ENCODE measurements at regions not wholly inside any gene's neighbourhood (a gene's known extent, or its start where the extent isn't known, plus 50 kb on each side); places are given as distances from the start of the nearest gene placed in this dataset.
"Not testable (repeated sequence)": the region's sequence is repeated elsewhere in the genome, so short reads cannot be mapped to it uniquely, and the experiment has no call there.

- DNase-seq (ENCODE audit: low read depth in 2 of 3, low spot score in 1 of 3): no peak
These were observed 208.1 kb upstream of the CDKN2B start for GRCh38 chr9:22217254-22217653.

DNA sequence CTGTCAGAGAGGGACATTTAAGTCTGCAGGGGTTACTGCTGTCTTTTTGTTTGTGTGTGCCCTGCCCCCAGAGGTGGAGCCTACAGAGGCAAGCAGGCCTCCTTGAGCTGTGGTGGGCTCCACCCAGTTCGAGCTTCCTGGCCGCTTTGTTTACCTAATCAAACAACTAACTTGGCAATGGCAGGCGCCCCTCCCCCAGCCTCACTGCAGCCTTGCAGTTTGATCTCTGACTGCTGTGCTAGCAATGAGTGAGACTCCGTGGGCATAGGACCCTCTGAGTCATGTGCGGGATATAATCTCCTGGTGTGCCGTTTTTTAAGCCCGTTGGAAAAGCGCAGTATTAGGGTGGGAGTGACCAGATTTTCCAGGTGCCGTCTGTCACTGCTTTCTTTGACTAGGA is 216.8 kb upstream of the CDKN2B start:
- DNase-seq (ENCODE audit: low read depth in 2 of 3, low spot score in 1 of 3): not testable (repeated sequence)

DNA sequence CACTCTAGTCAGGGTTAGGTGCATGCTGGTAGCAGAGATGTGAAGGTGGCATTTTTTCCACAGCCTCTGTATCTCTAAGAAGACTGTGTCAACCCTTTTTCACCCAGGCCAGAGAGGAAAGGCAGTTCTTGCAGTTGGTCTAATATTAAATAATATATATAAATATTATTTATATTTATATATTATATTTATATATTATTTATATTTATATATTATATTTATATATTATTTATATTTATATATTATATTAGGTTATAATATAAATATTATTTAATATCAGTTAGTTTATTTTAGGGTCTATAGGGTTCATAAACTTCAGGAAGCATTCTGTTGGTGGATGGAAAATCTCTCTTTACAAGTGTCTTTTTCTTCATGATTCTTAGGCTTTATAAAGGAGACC is 218.6 kb upstream of the DMRTA1 start:
- no peak for DNase-seq (ENCODE audit: low read depth in 2 of 3, low spot score in 1 of 3)

GRCh38 chr9:22228542-22228941 is 218.1 kb upstream of the DMRTA1 start:
- no peak for DNase-seq (ENCODE audit: low read depth in 2 of 3, low spot score in 1 of 3)

DNA sequence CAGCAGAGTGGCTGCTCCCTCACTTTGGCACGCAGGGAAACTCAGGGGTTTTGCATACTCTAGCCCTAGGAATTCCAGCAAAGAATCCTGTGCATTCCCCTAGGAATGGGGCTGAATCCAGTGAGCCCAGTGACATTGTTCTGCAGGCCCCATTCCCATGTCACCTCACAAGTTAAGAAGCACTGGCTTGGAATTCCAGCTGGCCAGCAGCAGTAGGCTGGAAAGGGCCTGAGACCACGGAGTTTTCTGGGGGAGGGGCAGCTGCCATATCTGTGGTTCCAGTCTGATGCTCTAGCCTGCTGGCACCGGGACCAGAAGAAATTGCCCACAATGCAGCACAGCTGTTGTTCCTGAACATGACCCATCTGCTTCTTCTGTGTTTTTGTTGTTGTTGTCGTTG is 217.6 kb upstream of the DMRTA1 start:
- no peak for DNase-seq (ENCODE audit: low read depth in 2 of 3, low spot score in 1 of 3)

GRCh38 chr9:22231309-22231708 is 215.3 kb upstream of the DMRTA1 start:
- not testable (repeated sequence) for DNase-seq (ENCODE audit: low read depth in 2 of 3, low spot score in 1 of 3)

GRCh38 chr9:22232971-22233370 is 213.7 kb upstream of the DMRTA1 start:
- DNase-seq (ENCODE audit: low read depth in 2 of 3, low spot score in 1 of 3): no peak

DNA sequence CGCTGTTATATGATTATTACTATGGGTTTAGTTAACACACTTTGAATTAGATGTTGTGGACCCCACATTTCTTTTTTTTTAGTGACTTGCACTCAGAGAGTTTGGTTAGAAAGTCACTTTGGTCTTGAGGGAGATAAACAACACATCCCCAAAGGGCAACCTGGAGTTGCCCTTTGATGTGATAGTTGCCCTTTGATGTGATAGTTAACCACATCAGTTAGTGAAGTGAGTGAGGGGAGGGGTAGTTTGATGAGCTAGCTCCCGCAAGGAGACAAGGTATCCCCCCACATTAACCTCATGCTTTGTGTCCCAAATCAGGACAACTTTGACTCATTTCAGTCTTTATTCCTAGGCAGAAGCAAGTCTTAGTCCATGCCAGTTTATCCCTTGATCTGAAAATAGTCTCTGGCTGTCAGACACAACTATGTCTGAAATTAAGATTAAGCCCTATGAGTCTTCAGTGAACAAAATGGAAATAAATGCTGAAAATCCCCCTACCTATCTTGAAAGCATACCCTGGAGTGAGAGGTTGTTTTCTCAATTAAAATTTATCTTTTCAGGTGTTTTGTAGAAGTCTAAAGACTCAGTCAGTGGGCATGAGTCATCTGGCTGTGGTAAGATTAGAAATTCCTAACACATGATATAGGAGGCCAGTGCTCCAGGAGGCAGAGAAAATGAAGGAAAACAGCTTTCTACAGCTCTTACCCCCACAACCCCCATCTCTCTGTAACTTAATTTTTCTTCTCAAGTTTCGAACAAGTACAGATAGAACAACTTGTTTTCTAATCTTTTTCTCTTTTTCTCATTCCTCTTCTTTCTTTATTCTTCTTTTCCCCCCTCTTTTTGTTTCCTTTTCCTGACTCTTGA is 208.9 kb upstream of the DMRTA1 start:
- no peak for DNase-seq (ENCODE audit: low read depth in 2 of 3, low spot score in 1 of 3)

DNA sequence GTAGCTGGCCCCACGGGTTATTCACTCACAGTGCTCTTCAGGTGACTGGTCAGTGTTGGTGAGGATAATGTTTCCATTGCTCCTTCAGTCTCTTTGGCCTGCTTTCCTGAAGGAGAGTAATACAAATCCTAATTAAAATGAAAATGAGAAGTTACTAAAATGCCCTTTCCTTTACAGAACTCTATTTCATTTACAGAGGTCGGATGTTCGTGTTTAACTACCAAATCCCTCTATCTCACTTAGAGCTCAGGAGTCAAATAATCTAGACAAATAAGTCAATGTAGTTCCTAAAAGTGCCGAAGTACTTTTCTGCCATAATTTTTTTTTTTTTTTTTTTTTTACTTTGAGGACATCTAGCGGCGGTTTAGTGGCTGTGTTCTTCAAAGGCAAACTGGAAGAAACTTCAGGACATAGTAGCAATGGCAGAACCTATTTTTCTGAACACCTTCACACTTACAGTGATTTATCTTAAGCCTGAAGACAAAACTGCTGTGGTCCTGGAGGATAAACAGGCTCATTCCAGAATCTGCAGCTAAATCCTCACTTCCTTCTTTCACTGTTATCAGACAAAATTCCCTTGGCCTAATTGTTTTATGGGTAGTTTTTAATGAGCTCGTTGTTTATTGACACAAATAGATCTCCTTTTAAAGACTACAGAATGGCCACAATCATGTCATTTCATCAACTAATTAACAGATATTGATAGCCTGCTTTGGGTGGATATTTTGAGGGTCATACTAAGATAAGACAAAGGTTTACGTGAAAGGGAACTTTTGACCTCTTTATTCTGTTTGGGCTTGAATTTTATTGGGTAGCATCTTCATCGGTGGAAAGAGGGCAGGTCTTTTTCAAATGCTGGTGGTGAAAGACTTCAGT is 207.6 kb upstream of the DMRTA1 start:
- DNase-seq (ENCODE audit: low read depth in 2 of 3, low spot score in 1 of 3): no peak

DNA sequence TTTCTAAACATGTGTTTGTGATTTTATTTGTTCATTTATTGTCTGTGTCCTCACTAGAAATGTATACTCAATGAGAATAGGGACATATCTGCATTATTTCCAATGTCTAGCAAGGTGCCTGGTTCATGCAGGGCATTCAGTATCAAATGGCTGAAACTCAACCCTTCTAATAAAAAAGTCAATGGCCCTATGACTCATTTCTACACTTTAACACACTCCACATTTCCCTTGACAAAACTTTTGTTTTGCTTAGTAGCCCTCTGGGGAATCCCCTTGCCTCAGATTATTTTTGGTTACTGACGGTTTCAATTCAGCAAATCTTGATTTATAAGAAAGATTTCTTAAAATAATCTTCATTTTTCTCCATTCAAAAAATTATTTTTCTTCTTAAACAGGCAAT is 206.0 kb upstream of the DMRTA1 start:
- peak in 1 of 3 donors; percentile 8 for DNase-seq (ENCODE audit: low read depth in 2 of 3, low spot score in 1 of 3)

DNA sequence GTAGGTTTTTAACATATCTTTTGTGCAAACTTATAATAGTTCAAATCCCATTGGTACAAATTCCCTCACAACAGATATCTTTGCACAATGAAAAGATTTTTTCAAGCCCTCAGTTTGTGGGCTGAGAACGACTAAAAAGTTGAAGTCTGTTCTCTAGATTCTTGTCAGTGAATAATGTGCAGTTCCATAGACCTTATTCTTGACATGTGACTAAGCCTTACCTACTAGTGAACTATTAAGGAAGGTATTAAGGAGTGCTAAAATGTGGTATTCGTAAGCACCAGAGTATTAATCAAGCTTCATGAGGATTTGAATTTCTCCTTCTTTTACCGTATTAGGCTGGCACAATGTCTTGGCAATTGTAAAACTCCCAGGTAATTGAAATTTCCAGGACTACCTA is 205.6 kb upstream of the DMRTA1 start:
- DNase-seq (ENCODE audit: low read depth in 2 of 3, low spot score in 1 of 3): no peak

GRCh38 chr9:22241611-22242010 is 205.0 kb upstream of the DMRTA1 start:
- no peak for DNase-seq (ENCODE audit: low read depth in 2 of 3, low spot score in 1 of 3)

- peak in 1 of 3 donors; percentile 11 for DNase-seq (ENCODE audit: low read depth in 2 of 3, low spot score in 1 of 3)
These were observed 202.2 kb upstream of the DMRTA1 start for GRCh38 chr9:22244139-22245011.

DNA sequence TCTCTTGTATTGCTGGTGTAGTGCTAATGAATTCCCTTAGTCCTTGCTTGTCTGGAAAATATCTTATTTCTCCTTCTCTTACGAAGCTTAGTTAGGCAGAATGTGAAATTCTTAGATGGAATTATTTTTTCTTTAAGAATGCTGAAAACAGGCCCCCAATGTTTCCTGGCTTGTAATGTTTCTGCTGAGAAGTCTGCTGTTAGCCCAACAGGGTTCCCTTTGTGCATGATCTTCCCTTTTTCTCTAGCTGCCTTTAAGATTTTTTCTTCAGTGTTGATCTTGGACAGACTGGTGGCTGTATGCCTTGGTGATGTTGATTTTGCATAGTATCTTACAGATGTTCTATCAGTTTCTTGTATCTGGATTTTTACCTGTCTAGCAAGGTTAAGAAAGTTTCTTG is 191.3 kb upstream of the DMRTA1 start:
- no peak for DNase-seq (ENCODE audit: low read depth in 2 of 3, low spot score in 1 of 3)

- no peak for DNase-seq (ENCODE audit: low read depth in 2 of 3, low spot score in 1 of 3)
These were observed 190.2 kb upstream of the DMRTA1 start for GRCh38 chr9:22256381-22256780.

DNA sequence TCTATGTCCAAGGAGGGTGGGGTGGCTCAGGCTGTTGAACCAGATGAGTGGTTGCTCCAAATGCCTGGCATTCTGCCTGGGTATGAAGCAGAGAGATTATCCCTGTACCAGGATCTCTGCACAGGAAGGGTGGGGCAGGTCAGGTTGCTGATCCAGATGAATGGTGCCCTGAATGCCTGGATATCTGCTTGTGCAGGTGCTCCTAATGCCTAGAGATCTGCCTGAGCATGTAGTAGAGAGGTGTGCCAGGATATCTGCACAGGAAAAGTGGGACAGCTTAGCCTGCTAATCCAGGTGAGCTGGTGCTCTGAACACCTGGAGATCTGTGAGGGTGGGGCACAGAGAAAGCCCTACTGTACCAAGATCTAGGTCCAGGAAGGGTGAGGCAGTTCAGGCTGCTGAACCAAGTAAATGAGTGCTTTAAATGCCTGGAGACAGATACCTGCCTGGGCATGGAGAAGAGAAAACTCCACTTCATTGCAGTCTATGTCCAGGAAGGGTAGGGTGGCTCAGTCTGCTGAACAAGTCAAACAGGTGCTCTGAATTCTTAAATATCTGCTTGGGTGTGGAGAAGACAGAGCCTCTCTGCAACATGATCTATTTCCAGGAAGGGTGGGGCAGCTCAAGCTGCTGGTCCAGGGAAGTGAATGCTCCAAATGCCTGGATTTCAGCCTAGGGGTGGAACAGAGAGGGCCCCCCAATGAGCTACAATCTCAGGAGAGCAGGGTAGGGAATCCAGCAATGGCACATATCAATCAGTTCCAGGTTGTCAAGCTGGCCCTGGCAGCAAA is 189.4 kb upstream of the DMRTA1 start:
- DNase-seq (ENCODE audit: low read depth in 2 of 3, low spot score in 1 of 3): no peak

DNA sequence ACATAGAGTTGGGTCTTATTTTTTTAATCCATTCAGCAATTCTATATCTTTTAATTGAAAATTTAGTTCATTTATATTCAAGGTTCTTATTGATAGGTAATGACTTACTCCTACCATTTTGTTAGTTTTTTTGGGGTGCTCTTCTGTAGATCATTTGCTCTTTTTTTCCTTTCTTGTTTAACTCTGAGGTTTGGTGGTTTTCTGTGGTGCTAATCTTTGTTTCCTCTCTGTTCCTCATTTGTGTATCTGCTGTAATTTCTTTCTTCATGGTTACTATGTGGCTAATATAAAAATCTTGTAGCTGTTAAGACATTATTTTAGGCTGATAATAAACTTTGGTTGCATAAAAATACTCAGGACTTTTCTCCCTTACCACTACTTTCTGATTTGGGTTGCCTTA is 181.6 kb upstream of the DMRTA1 start:
- DNase-seq (ENCODE audit: low read depth in 2 of 3, low spot score in 1 of 3): no peak

GRCh38 chr9:22265534-22265933 is 181.1 kb upstream of the DMRTA1 start:
- no peak for DNase-seq (ENCODE audit: low read depth in 2 of 3, low spot score in 1 of 3)

GRCh38 chr9:22274477-22274876 is 172.1 kb upstream of the DMRTA1 start:
- DNase-seq (ENCODE audit: low read depth in 2 of 3, low spot score in 1 of 3): no peak

DNA sequence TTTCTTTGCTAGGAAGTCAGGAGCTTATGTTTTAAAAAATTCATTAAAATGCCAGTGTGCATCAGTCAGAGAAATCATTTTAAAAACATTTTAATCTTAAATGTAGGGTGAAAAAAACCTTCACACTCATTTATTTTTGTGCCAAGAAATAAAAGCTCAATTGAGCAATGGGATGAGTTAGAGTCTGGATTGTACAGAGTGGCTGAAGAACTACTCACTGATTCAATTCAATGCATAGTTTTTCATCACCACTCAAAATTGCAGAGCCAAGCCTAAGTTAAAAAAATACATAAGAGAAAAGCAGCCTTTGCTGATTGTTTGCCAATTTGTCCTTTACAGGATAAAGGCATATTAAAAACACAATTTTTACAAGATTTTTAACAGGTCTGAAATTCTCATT is 168.2 kb upstream of the DMRTA1 start:
- DNase-seq (ENCODE audit: low read depth in 2 of 3, low spot score in 1 of 3): no peak
